ENCODE measurements at regions not wholly inside any gene's neighbourhood (a gene's known extent, or its start where the extent isn't known, plus 50 kb on each side); places are given as distances from the start of the nearest gene placed in this dataset.

- CTCF ChIA-PET = interaction anchor here (1.6 kb wide), 1 partner anchor 17 kb away, joined by 5 read pairs; no protein-coding TSS in a partner anchor
- DNase-seq = no peak
- no peaks in the 10 kb centered on the region for H3K27me3 ChIP-seq (replicated peaks; ENCODE audit: control insufficient read depth, insufficient read depth, low read length)
- no peaks in the 10 kb centered on the region for H3K36me3 ChIP-seq (ENCODE audit: control insufficient read depth, insufficient read depth, low read length)
- H3K4me3 ChIP-seq (ENCODE audit: low read depth, low read length) = no peak overlapping the region
- Mint-ChIP-seq H3K9me3 (ENCODE audit: unreplicated experiment) (peaks cover 12% of the 10 kb centered on the region), H3K4me1 (ENCODE audit: low read depth, unreplicated experiment) (peaks cover 25% of the 10 kb centered on the region), H3K27ac (ENCODE audit: unreplicated experiment) (peak overlapping the region; percentile 23), H3K27me3 (ENCODE audit: insufficient read depth, unreplicated experiment) (no peaks in the 10 kb centered on the region), H3K4me3 (ENCODE audit: unreplicated experiment) (no peak overlapping the region), H3K36me3 (ENCODE audit: insufficient read depth, unreplicated experiment) (no peaks in the 10 kb centered on the region)
- POLR2A ChIA-PET = interaction anchor here (1.0 kb wide), 1 partner anchor 169 kb away, joined by 3 read pairs; no protein-coding TSS in a partner anchor
- no peak for TF ChIP-seq CTCF (IDR thresholded peaks at IDR 0.05; ENCODE audit: insufficient read depth in 1 of 2, low read depth in 1 of 2, low read length in 1 of 2, severe bottlenecking in 1 of 2, unreplicated experiment in 1 of 2)
- peaks cover 20% of the 10 kb centered on the region for H3K4me1 ChIP-seq
- BruUV-seq (replicated peaks) = no TSS peak
- intact Hi-C loops (cut with micrococcal nuclease; ENCODE audit: unreplicated experiment) = no loop called here
- H3K9me3 ChIP-seq = peaks cover 9% of the 10 kb centered on the region; the same call in 1 of the 2 replicates
These were observed 161.1 kb upstream of the PKDCC start for GRCh38 chr2:41886757-41887156.

- no TSS peak for BruUV-seq (replicated peaks)
- intact Hi-C loops (cut with micrococcal nuclease; ENCODE audit: unreplicated experiment) = no loop called here
These were observed 157.5 kb upstream of the PKDCC start for GRCh38 chr2:41890341-41890740.

GRCh38 chr2:41892476-41892875 lies 155.3 kb upstream of the PKDCC start:
- H3K9me3 ChIP-seq = peaks cover 9% of the 10 kb centered on the region; the same call in 1 of the 2 replicates
- H3K36me3 ChIP-seq (ENCODE audit: control insufficient read depth, insufficient read depth, low read length) = no peaks in the 10 kb centered on the region
- ChIA-PET CTCF (no interaction called here), POLR2A (no interaction called here)
- Mint-ChIP-seq H3K36me3 (ENCODE audit: insufficient read depth, unreplicated experiment) (peaks cover 4% of the 10 kb centered on the region), H3K9me3 (ENCODE audit: unreplicated experiment) (peaks cover 12% of the 10 kb centered on the region), H3K27ac (ENCODE audit: unreplicated experiment) (no peak overlapping the region), H3K27me3 (ENCODE audit: insufficient read depth, unreplicated experiment) (no peaks in the 10 kb centered on the region), H3K4me1 (ENCODE audit: low read depth, unreplicated experiment) (peaks cover 27% of the 10 kb centered on the region), H3K4me3 (ENCODE audit: unreplicated experiment) (no peak overlapping the region)
- BruUV-seq (replicated peaks) = no TSS peak
- TF ChIP-seq CTCF (IDR thresholded peaks at IDR 0.05; ENCODE audit: insufficient read depth in 1 of 2, low read depth in 1 of 2, low read length in 1 of 2, severe bottlenecking in 1 of 2, unreplicated experiment in 1 of 2) = no peak
- DNase-seq = no peak
- no peak overlapping the region for H3K4me3 ChIP-seq (ENCODE audit: low read depth, low read length)
- peaks cover 30% of the 10 kb centered on the region for H3K4me1 ChIP-seq
- intact Hi-C loops (cut with micrococcal nuclease; ENCODE audit: unreplicated experiment) = no loop called here
- H3K27me3 ChIP-seq (replicated peaks; ENCODE audit: control insufficient read depth, insufficient read depth, low read length) = no peaks in the 10 kb centered on the region

More at GRCh38 chr2:41890341-41890740, 157.5 kb upstream of the PKDCC start:
- Mint-ChIP-seq H3K36me3 (ENCODE audit: insufficient read depth, unreplicated experiment) (no peaks in the 10 kb centered on the region), H3K4me3 (ENCODE audit: unreplicated experiment) (no peak overlapping the region), H3K27me3 (ENCODE audit: insufficient read depth, unreplicated experiment) (no peaks in the 10 kb centered on the region), H3K27ac (ENCODE audit: unreplicated experiment) (no peak overlapping the region), H3K9me3 (ENCODE audit: unreplicated experiment) (peaks cover 12% of the 10 kb centered on the region), H3K4me1 (ENCODE audit: low read depth, unreplicated experiment) (peaks cover 29% of the 10 kb centered on the region)
- H3K4me1 ChIP-seq = peaks cover 36% of the 10 kb centered on the region
- no peaks in the 10 kb centered on the region for H3K27me3 ChIP-seq (replicated peaks; ENCODE audit: control insufficient read depth, insufficient read depth, low read length)
- ChIA-PET POLR2A (no interaction called here), CTCF (no interaction called here)
- H3K36me3 ChIP-seq (ENCODE audit: control insufficient read depth, insufficient read depth, low read length) = no peaks in the 10 kb centered on the region
- no peak for TF ChIP-seq CTCF (IDR thresholded peaks at IDR 0.05; ENCODE audit: insufficient read depth in 1 of 2, low read depth in 1 of 2, low read length in 1 of 2, severe bottlenecking in 1 of 2, unreplicated experiment in 1 of 2)
- peaks cover 9% of the 10 kb centered on the region; the same call in 1 of the 2 replicates for H3K9me3 ChIP-seq
- DNase-seq = no peak
- no peak overlapping the region for H3K4me3 ChIP-seq (ENCODE audit: low read depth, low read length)
